Renal cortical epithelial cell (primary cell): ENCODE measurements at regions not wholly inside any gene's neighbourhood (a gene's known extent, or its start where the extent isn't known, plus 50 kb on each side); places are given as distances from the start of the nearest gene placed in this dataset.

Experiments
- DNase-seq: peaks from one replicate; pipeline ENCODE4 v3.0.0-alpha.2; 2011; ENCODE audit warnings: low read depth

DNA sequence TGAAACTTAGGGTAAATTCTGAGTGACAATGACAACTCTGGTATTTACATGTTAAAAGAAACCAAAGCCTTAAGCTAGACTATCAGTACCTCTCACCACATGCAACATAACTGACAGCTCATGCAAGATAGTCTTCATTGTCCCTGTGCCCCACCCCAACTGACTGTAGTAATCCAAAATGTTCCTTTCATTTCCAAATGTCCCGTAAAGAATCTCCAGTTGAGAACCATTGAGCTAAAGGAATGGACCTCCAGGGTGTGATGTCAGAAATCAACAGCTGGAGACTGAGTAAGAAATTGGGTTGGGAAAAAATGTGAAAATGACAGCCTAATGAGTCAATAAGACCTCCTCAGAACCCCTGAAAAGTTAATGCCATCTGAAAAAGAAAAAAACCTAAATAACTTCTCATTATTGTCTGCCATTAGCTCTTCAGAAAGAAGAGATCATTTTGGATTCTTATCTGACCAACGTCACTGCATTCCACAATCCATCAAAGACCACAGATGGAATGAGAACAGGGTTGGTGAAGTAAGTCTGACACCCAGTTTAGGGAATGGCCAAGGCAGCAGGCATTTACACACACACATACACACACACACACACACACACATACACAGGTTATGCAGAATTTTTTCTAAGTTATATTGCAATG, 51.7 kb upstream of the ACVR2A start:
- no peak for DNase-seq

DNA sequence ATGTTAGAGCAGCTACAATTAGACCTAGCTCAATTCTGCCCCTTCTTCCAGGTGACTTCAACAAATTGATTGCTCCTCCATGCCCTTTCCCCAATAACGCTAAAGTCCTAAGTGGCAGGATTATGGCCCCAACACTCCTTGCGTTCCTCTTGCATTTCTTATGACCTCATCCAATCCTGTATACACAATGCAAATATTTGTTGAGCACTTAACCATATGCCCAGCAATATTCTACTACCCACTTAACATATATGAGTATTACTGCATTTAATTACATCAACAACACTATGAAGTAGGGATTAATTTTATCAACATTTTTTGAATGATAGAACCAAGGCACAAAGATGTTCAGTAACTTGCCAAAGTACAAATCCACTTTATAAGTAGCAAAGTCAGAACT, 54.2 kb upstream of the ACVR2A start:
- no peak for DNase-seq

- peak; percentile 50 for DNase-seq
Observed at GRCh38 chr2:147789720-147790119, 55.1 kb upstream of the ACVR2A start.

DNA sequence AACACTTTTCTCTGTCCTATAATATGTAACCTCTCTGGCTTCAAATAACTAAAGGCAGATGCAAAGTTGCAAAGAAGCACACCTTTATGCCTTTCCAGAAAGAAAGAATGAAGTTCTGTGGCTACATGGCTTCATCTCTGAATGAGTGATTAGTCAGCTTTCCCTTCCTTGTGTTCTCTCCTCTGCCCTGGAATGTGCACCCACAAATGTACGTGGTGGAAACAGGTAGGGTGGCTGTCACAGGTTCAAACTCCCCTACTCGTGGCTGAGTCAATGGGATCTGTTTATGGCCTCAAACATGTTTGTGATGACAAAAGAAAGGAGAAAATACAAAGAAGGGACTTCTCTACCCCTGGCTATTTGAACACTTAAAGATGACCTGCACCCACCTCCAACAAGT, 55.5 kb upstream of the ACVR2A start:
- DNase-seq = peak; percentile 37

- peak; percentile 63 for DNase-seq
Observed at GRCh38 chr2:147782141-147782930, 62.5 kb upstream of the ACVR2A start.

DNA sequence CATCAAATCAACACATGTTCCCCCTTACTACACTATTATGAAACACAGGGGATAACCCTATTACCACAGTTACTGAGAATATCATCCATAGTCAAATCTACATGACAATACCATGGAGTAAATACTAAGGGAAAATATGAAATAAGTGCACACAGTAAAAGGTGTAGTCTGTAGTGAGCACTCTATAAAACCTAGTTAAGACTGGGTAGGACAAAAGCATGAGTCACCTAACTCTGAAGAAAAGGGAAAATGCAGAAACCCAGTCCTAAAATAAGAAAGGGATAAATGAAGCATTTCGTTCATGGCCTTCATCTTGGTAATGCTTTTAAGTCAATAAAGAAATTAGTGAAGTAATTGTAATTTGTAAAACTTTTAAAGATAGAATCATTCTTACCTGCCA, 65.4 kb upstream of the ACVR2A start:
- DNase-seq = no peak

DNA sequence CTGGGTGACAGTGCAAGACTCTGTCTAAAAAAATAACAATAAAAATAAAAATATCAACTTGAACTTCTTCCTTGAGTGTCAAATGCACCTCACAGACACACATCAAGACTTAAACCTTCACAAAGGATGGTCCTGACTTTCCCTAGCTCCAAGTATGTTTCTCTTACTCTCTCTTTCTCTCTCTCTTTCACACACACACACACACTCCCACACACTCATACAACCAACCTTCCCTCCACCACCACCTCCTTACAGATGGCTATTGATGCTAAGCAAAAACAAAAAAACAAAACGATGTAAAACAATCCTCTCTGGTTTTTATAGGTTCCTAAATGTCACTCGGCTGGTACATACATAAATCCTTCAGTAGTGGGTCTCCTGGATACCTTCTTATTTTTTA, 67.4 kb upstream of the ACVR2A start:
- no peak for DNase-seq

GRCh38 chr2:147774805-147775204, 70.0 kb upstream of the ACVR2A start:
- no peak for DNase-seq

- DNase-seq = no peak
Observed at GRCh38 chr2:147773479-147773878, 71.3 kb upstream of the ACVR2A start.

DNA sequence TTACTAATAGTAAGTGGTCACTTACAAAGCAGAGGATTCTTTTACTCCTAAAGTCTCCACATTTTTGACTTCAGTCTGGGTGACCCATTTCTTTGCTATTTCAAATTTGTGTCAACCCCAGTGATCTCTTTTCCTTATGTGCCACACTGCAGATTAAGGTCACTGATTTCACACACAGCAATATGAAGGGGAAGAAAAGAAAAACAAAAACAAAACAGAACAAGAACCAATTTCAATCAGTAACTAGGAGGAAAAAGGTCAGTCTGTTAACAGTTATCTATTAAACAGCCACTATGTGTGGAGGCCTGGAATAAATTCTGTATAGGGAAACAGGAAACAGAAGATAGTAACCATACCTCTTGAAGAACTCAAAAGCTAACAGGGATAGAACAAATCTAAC, 72.0 kb upstream of the ACVR2A start:
- peak; percentile 62 for DNase-seq

GRCh38 chr2:147763861-147764260, 81.0 kb upstream of the ACVR2A start:
- DNase-seq = no peak

DNA sequence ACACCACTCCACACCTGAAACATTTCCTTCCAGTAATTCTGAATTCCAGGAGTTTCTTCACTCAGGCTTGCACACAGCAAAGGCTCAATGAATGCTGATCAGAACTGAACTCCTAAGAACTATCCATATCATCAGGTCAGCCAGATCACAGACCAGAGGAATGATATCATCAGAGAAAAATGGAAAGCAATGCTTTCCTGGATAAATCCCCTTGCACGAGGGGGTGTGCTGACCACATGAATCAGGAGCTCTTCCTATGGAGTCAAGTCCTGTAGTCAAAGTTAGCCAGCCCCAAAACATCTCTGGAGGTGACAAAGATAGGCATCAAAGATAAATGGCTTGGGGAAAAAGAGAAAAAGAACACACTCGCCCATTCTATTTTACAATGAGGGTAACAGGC, 83.8 kb upstream of the ACVR2A start:
- DNase-seq = no peak

GRCh38 chr2:147759536-147759935, 85.3 kb upstream of the ACVR2A start:
- no peak for DNase-seq

- no peak for DNase-seq
Observed at GRCh38 chr2:147758821-147759220, 86.0 kb upstream of the ACVR2A start.

GRCh38 chr2:147756069-147756468, 88.8 kb upstream of the ACVR2A start:
- DNase-seq = no peak

DNA sequence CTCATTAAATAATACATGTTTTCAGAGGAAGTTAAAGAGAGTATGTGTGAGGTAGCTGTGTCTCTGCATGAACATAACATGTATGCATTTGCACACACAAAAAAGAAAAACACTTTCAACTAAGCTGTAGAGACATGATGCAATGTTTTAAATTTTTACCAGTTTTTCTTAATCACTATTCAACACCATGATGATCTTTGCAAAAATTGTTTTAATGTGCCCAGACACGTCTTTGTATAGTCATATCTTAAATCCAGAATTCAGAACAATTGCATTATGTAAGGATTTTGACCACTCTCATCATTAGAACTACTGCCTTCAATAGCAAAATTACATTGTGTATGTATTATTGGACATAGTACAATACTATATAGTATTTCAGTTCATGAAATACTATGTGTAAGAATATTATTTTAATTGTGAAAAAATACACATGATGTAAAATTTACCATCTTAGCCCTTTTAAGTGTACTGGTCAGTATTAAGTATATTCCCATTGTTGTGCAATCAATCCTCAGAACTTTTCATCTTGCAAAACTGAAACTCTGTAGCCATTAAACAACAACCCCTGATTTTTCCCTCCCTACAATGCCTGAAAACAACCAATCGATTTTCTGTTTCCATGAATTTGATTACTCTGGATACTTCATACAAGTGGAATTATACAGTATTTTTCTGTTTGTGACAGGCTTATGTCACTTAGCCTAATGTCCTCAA, 104.5 kb upstream of the ACVR2A start:
- DNase-seq = no peak

DNA sequence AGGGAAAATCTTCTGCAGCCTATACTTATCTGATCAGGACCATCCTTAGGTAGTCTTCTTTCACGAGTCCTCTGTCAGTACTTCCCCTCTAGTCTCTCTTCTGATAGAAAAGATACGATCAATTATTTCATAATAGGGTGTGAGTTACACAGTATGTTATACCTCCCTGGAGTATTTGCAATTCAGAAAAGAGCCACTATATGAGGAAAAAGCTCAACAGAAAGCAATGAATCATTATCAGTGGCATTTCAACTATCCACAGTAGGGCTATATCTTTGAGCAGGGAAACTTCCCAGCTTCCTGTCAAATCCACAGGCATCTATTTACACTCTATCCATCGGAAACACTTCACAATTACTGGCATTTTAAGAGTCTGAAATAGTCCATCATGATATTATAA, 105.3 kb upstream of the ACVR2A start:
- peak; percentile 9 for DNase-seq

DNA sequence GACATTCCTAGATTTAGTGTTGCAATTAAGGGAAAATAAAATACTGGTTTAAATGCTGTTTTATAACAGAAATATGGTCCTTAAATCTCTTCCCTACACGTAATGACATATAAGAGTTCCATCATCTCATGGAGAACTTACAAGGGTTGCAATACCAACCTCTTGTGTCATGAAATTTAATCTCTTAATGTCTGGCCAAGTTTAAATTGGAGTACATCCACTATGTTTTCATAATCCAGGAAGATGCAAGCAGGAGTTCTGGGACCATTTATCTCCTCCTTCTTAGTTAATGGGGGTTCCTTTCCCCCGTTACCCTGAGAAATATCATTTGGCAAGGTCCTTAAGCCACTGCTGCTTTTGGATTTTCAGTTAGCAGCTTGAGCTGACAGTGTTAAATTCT, 126.0 kb upstream of the ACVR2A start:
- DNase-seq = no peak

DNA sequence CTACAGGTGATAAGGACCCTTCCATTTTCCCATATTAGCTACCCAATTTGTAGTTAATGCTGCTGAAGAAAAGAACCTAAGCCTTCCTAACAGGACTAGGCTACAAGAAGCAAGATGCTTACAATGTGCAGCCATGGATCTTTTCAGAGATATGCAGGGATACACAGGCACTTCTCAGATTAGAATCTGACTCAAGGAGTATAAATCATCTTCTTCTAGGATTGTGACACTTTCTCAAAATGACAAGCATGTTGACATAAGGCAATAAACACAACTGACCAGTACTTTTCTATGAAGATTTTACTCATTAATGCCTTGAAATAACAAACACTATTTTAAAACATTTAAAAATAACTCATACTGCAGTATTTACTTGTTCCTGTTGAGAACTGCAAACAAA, 127.9 kb upstream of the ACVR2A start:
- no peak for DNase-seq

DNA sequence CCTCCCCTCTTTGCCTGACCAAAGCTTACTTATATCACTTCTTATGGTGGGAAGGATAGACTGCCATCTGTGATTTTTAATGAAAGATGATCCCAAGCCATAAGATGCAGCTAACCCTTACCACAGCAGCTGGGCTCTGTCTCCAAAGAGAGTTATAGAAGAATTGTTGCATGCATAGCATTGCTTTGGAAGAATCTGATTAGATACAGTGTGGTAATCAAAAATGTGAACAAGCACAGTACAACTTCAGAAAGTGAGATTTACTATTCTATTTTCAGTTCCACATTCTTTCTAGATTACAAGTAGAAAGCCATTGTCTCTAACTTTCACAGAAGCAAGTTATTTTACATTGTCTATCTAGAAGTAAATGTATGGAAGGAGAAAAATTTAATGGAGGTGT, 129.0 kb upstream of the ACVR2A start:
- peak; percentile 1 for DNase-seq

DNA sequence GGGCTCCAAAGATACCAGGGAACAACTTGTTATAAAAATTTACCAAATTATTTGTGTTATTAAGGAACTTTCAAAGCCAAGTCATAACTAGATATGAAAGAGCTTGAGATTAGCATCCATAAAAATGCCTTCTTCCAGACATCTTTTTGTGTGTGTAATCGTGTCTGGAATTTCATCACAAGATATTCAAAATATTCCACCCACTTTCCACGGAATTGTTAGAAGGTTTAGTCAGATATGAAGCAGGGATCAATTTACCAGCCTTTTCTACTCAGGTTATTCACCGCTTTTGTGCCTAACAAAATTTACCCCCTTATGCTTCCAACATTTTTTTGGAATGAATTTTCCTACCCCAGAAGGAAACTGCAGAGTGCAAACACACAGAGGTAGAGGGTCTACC, 130.2 kb upstream of the ACVR2A start:
- DNase-seq = no peak

DNA sequence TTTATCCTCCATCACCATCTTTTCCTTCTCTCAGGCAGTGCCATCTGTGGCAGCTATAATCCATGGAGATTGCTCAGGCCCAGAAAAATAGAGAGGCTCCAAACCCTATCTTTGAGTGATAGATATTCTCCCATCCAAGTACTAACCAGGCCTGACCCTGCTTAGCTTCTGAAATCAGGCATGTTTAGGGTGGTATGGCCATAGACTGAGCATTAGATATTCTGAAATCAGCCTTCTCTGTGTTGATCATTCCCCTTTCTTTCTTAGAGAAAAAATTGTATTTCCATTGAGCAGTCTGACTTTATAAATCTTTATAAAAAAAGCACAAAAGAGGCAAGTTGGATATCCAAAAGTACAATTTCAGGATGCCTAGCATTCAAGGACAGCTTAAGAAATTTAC, 131.5 kb upstream of the ACVR2A start:
- DNase-seq = no peak

GRCh38 chr2:147712051-147712450, 132.8 kb upstream of the ACVR2A start:
- DNase-seq = no peak
